H1 (cell line): ENCODE measurements at regions not wholly inside any gene's neighbourhood (a gene's known extent, or its start where the extent isn't known, plus 50 kb on each side); places are given as distances from the start of the nearest gene placed in this dataset.

Source experiments
- CTCF ChIA-PET: fragments of 300-600 bp; sonication (Branson Sonifier 250); formaldehyde crosslinking; loops from one replicate; lab custom pipeline; 2021; ENCODE audit not compliant: partially characterized antibody; lab: Charles Lee
- POLR2A ChIA-PET: fragments of 300-600 bp; sonication (Branson Sonifier 250); formaldehyde crosslinking; loops from one replicate; lab custom pipeline; 2021; ENCODE audit warnings: inconsistent platforms; ENCODE audit not compliant: partially characterized antibody; lab: Charles Lee
- DNase-seq, 2 experiments: peaks; one replicate each; pipeline versions ENCODE4 v3.0.0 to v3.0.0-alpha.2; 2010 to 2022; ENCODE audit warnings: low spot score in 2 of 2, low read depth in 1 of 2, mixed read lengths in 1 of 2
- FAIRE-seq: peaks from 2 replicates; lab custom pipeline; 2011; peaks lifted over from hg19 to GRCh38; lab: Jason Lieb, UNC
- H2AFZ ChIP-seq: 2 replicates; pipeline ENCODE4 v1.8.1; 2012; ENCODE audit warnings: low read length, inconsistent platforms
- H2AK5ac ChIP-seq: 2 replicates; pipeline ENCODE4 v1.6.1; 2013; ENCODE audit warnings: low read depth, low read length
- H2BK120ac ChIP-seq: replicated peaks from 2 replicates; pipeline ENCODE3; 2013; ENCODE audit warnings: low read depth, low read length, inconsistent platforms
- H2BK12ac ChIP-seq: 2 replicates; pipeline ENCODE4 v1.6.1; 2013; ENCODE audit warnings: low read depth, low read length
- H2BK15ac ChIP-seq: 2 replicates; pipeline ENCODE4 v1.6.1; 2013; ENCODE audit warnings: low read length
- H2BK20ac ChIP-seq: 2 replicates; pipeline ENCODE4 v1.6.1; 2013; ENCODE audit warnings: low read length
- H2BK5ac ChIP-seq: 2 replicates; pipeline ENCODE4 v1.6.1; 2013; ENCODE audit warnings: low read depth, low read length
- H3K14ac ChIP-seq: 2 replicates; pipeline ENCODE4 v1.6.1; 2013; ENCODE audit warnings: inconsistent platforms; ENCODE audit not compliant: insufficient read length
- H3K18ac ChIP-seq: 2 replicates; pipeline ENCODE4 v1.6.1; 2013; ENCODE audit warnings: low read length; ENCODE audit errors: extremely low read depth
- H3K23ac ChIP-seq: 2 replicates; pipeline ENCODE4 v1.6.1; 2013; ENCODE audit warnings: inconsistent platforms; ENCODE audit not compliant: insufficient read length
- H3K23me2 ChIP-seq: 2 replicates; pipeline ENCODE4 v1.6.1; 2013; ENCODE audit warnings: low read depth, low read length
- H3K27ac ChIP-seq: 2 replicates; pipeline ENCODE4 v1.6.1; 2011; ENCODE audit warnings: low read depth, low read length, inconsistent platforms
- H3K27me3 ChIP-seq, 4 experiments: replicated peaks in 1 of 4; 1 replicate in 1 of 4; 2 replicates in 3 of 4; pipeline versions ENCODE4 v1.6.1 to v1.8.1; 2011 to 2013; ENCODE audit warnings: low read length in 3 of 4, mild to moderate bottlenecking in 3 of 4, inconsistent platforms in 2 of 4, mixed read lengths in 2 of 4, moderate library complexity in 1 of 4; ENCODE audit not compliant: control insufficient read depth in 3 of 4, insufficient read depth in 3 of 4; ENCODE audit errors: extremely low read depth in 1 of 4
- H3K36me3 ChIP-seq, 4 experiments: 2 replicates each; pipeline versions ENCODE4 v1.6.1 to v1.8.1; 2011 to 2013; ENCODE audit warnings: mild to moderate bottlenecking in 4 of 4, low read length in 3 of 4, moderate library complexity in 2 of 4, control low read depth in 1 of 4, inconsistent platforms in 1 of 4; ENCODE audit not compliant: insufficient read depth in 4 of 4, control insufficient read depth in 2 of 4
- H3K4ac ChIP-seq: replicated peaks from 2 replicates; pipeline ENCODE3; 2013; ENCODE audit warnings: low read length, low read depth, mixed read lengths, inconsistent platforms; ENCODE audit not compliant: insufficient read length
- H3K4me1 ChIP-seq, 4 experiments: replicated peaks in 1 of 4; 1 replicate in 1 of 4; 2 replicates in 3 of 4; pipeline versions ENCODE4 v1.6.1 to v1.8.1; 2011 to 2013; ENCODE audit warnings: low read length in 3 of 4, inconsistent platforms in 2 of 4, mixed read lengths in 1 of 4; ENCODE audit not compliant: insufficient read depth in 4 of 4, control insufficient read depth in 3 of 4
- H3K4me2 ChIP-seq, 2 experiments: 2 replicates each; pipeline versions ENCODE4 v1.6.1 to v1.8.1; 2011 to 2013; ENCODE audit warnings: low read depth in 2 of 2, low read length in 2 of 2, control low read depth in 1 of 2, inconsistent platforms in 1 of 2, mild to moderate bottlenecking in 1 of 2; ENCODE audit not compliant: insufficient read depth in 1 of 2
- H3K4me3 ChIP-seq, 4 experiments: fragments of 200-600, 300-600 bp in 1 of 4; sonication (generic), shearing (Covaris generic), sonication (Bioruptor Twin) in 1 of 4; 2 replicates each; pipeline versions ENCODE4 v1.5.1 to v1.8.1; 2011 to 2016; ENCODE audit warnings: low read length in 4 of 4, low read depth in 3 of 4, control low read depth in 2 of 4, inconsistent platforms in 2 of 4, mild to moderate bottlenecking in 2 of 4, mixed read lengths in 1 of 4, moderate library complexity in 1 of 4; ENCODE audit not compliant: insufficient read depth in 2 of 4; ENCODE audit errors: extremely low read depth in 1 of 4
- H3K56ac ChIP-seq: replicated peaks from 2 replicates; pipeline ENCODE3; 2013; ENCODE audit warnings: low read depth, mild to moderate bottlenecking, mixed read lengths, low read length, inconsistent platforms; ENCODE audit not compliant: insufficient read length
- H3K79me1 ChIP-seq: 2 replicates; pipeline ENCODE4 v1.6.1; 2013; ENCODE audit warnings: low read depth, low read length, control low read depth
- H3K79me2 ChIP-seq, 2 experiments: 2 replicates each; pipeline versions ENCODE4 v1.6.1 to v1.8.1; 2012 to 2013; ENCODE audit warnings: low read length in 2 of 2, mild to moderate bottlenecking in 2 of 2, inconsistent platforms in 1 of 2; ENCODE audit not compliant: insufficient read depth in 2 of 2, control insufficient read depth in 1 of 2
- H3K9ac ChIP-seq, 4 experiments: replicated peaks in 1 of 4; 1 replicate in 1 of 4; 2 replicates in 3 of 4; pipeline versions ENCODE4 v1.6.1 to v1.8.1; 2011 to 2013; ENCODE audit warnings: low read depth in 3 of 4, low read length in 3 of 4, control low read depth in 2 of 4, mild to moderate bottlenecking in 2 of 4, moderate library complexity in 2 of 4, inconsistent platforms in 1 of 4; ENCODE audit errors: extremely low read depth in 1 of 4
- H3K9me3 ChIP-seq, 2 experiments: 2 replicates each; pipeline versions ENCODE4 v1.6.1 to v1.8.1; 2012 to 2013; ENCODE audit warnings: mild to moderate bottlenecking in 2 of 2, moderate library complexity in 2 of 2, control low read depth in 1 of 2, inconsistent platforms in 1 of 2, low read depth in 1 of 2, low read length in 1 of 2, mixed read lengths in 1 of 2; ENCODE audit not compliant: insufficient read depth in 2 of 2
- H4K20me1 ChIP-seq, 2 experiments: replicated peaks in 1 of 2; 2 replicates each; pipeline versions ENCODE3 to v1.8.1; 2011 to 2013; ENCODE audit warnings: inconsistent platforms in 2 of 2, low read length in 2 of 2, mild to moderate bottlenecking in 1 of 2; ENCODE audit not compliant: insufficient read depth in 2 of 2, control insufficient read depth in 1 of 2
- H4K5ac ChIP-seq: 2 replicates; pipeline ENCODE4 v1.6.1; 2013; ENCODE audit warnings: low read length, low read depth, mixed read lengths, inconsistent platforms; ENCODE audit not compliant: insufficient read length
- H4K8ac ChIP-seq: 2 replicates; pipeline ENCODE4 v1.8.0; 2013; ENCODE audit warnings: mild to moderate bottlenecking, moderate library complexity, low read length, inconsistent platforms; ENCODE audit not compliant: insufficient read depth; ENCODE audit errors: extremely low read depth
- H4K91ac ChIP-seq: replicated peaks from 2 replicates; pipeline ENCODE3; 2013; ENCODE audit warnings: low read length, mixed read lengths, inconsistent platforms; ENCODE audit not compliant: insufficient read length
- EZH2 ChIP-seq: fragments of 200-600 bp; sonication (generic); IDR thresholded peaks from 2 replicates; pipeline ENCODE4 v1.7.1; 2012; ENCODE audit warnings: low read depth, mild to moderate bottlenecking, moderate library complexity, low read length, inconsistent platforms; ENCODE audit not compliant: severe bottlenecking
- SP1 ChIP-seq: IDR thresholded peaks from 2 replicates; pipeline ENCODE4 v1.6.1; 2011; ENCODE audit warnings: low read depth, low read length
- TAF7 ChIP-seq: optimal IDR thresholded peaks from 2 replicates; pipeline ENCODE3; 2011; ENCODE audit warnings: low read depth, mild to moderate bottlenecking, inconsistent platforms, low read length, moderate library complexity, borderline replicate concordance
- TBP ChIP-seq: IDR thresholded peaks from 2 replicates; pipeline ENCODE4 v1.6.1; 2011; ENCODE audit warnings: low read depth, low read length, improper control_type of control experiment
- YY1 ChIP-seq: IDR thresholded peaks from 2 replicates; pipeline ENCODE4 v1.6.1; 2011; ENCODE audit warnings: low read depth, mild to moderate bottlenecking, low read length
- WGBS, 2 experiments: shearing (Covaris generic) in 1 of 2; methylation state at CpG; one replicate each; pipeline versions ENCODE4 v1.1.6 to v1.1.7; 2013 to 2015; ENCODE audit warnings: low lambda C conversion rate in 2 of 2, mixed read lengths in 2 of 2, inconsistent platforms in 1 of 2, low coverage in 1 of 2, missing lambda C conversion rate in 1 of 2; ENCODE audit not compliant: insufficient replicate concordance in 2 of 2, insufficient coverage in 1 of 2, insufficient read length in 1 of 2; ENCODE audit errors: extremely low coverage in 1 of 2, missing lambda C conversion rate in 1 of 2; 5-methylcytosine and 5-hydroxymethylcytosine counted together
- TF ChIP-seq, protein P1 (sequence below): IDR thresholded peaks from 2 replicates; pipeline ENCODE4 v1.6.1; 2011; ENCODE audit warnings: low read length, improper control_type of control experiment
- TF ChIP-seq, protein P2 (sequence below), 3 experiments: IDR thresholded peaks; 1 replicate in 2 of 3; 2 replicates in 1 of 3; pipeline versions ENCODE4 v1.5.1 to v1.6.1; 2011; ENCODE audit warnings: low read length in 3 of 3, mild to moderate bottlenecking in 3 of 3, inconsistent platforms in 2 of 3, low read depth in 1 of 3, moderate library complexity in 1 of 3; ENCODE audit not compliant: insufficient read depth in 1 of 3; ENCODE audit errors: control extremely low read depth in 1 of 3
- TF ChIP-seq, protein P3 (sequence below): IDR thresholded peaks from 2 replicates; pipeline ENCODE4 v1.6.1; 2012; ENCODE audit warnings: inconsistent platforms

DNA sequence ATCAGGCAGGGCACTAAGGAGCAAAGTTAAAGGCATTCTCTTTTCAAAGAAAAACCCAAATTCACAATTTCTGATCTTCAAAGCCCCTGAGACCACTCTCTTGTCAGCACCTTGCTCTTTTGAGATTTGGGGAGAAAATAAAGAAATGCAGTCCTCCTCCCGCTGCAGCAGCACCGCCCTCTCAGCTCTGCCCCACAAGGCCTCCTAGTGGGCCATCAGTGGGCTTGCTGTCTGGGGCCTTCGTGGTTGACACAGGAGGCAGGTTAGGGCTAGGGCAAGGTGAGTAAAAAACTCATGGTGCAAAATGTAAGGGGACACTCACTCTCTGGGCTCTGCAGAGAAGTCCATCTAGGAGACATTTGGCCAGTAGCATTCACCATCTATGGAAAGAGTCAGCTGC lies 67.4 kb upstream of the CTTNBP2NL start:
- FAIRE-seq, result no peak
- no peaks in the 10 kb centered on the region for H3K23me2 ChIP-seq
- H2AFZ ChIP-seq, result no peak overlapping the region
- no peak overlapping the region for H3K4ac ChIP-seq
- WGBS, 2 experiments, result 84% methylated on average over 3 of the region's 3 CpGs; no CpG with 5 or more reads in 1 of the 2 experiments
- H2BK20ac ChIP-seq, result no peak overlapping the region
- H3K4me3 ChIP-seq, result no peak overlapping the region
- H4K20me1 ChIP-seq, result no peaks in the 10 kb centered on the region
- ChIA-PET CTCF (interaction anchor here (0.6 to 2.5 kb wide), 6 partner anchors 8 to 49 kb away, joined by 3 to 9 read pairs (median 3); no protein-coding TSS in a partner anchor), POLR2A (no interaction called here)
- no peak overlapping the region for H4K5ac ChIP-seq
- no peaks in the 10 kb centered on the region for H3K9me3 ChIP-seq
- no peak overlapping the region for H2BK12ac ChIP-seq
- no peak overlapping the region for H4K8ac ChIP-seq
- H3K36me3 ChIP-seq, result no peaks in the 10 kb centered on the region
- no peaks in the 10 kb centered on the region; a peak in 1 of 7 replicates for H3K27me3 ChIP-seq
- DNase-seq, result no peak
- no peaks in the 10 kb centered on the region for H3K79me1 ChIP-seq
- H2BK120ac ChIP-seq, result no peak overlapping the region
- H3K14ac ChIP-seq, result no peak overlapping the region
- no peaks in the 10 kb centered on the region for H3K79me2 ChIP-seq
- no peak overlapping the region for H4K91ac ChIP-seq
- TF ChIP-seq TAF7 (no peak), YY1 (no peak), EZH2 (no peak), SP1 (no peak), TBP (no peak)
- TF ChIP-seq, protein P1, sequence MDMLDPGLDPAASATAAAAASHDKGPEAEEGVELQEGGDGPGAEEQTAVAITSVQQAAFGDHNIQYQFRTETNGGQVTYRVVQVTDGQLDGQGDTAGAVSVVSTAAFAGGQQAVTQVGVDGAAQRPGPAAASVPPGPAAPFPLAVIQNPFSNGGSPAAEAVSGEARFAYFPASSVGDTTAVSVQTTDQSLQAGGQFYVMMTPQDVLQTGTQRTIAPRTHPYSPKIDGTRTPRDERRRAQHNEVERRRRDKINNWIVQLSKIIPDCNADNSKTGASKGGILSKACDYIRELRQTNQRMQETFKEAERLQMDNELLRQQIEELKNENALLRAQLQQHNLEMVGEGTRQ, result no peak
- TF ChIP-seq, protein P2, sequence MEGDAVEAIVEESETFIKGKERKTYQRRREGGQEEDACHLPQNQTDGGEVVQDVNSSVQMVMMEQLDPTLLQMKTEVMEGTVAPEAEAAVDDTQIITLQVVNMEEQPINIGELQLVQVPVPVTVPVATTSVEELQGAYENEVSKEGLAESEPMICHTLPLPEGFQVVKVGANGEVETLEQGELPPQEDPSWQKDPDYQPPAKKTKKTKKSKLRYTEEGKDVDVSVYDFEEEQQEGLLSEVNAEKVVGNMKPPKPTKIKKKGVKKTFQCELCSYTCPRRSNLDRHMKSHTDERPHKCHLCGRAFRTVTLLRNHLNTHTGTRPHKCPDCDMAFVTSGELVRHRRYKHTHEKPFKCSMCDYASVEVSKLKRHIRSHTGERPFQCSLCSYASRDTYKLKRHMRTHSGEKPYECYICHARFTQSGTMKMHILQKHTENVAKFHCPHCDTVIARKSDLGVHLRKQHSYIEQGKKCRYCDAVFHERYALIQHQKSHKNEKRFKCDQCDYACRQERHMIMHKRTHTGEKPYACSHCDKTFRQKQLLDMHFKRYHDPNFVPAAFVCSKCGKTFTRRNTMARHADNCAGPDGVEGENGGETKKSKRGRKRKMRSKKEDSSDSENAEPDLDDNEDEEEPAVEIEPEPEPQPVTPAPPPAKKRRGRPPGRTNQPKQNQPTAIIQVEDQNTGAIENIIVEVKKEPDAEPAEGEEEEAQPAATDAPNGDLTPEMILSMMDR (IDR thresholded peaks at IDR 0.05; ENCODE audit: control extremely low read depth in 1 of 3, insufficient read depth in 1 of 3, low read depth in 1 of 3, low read length in 3 of 3), result peak in 1 of 3 experiments; percentile 11; a peak in 1 of 4 replicates
- TF ChIP-seq, protein P3, sequence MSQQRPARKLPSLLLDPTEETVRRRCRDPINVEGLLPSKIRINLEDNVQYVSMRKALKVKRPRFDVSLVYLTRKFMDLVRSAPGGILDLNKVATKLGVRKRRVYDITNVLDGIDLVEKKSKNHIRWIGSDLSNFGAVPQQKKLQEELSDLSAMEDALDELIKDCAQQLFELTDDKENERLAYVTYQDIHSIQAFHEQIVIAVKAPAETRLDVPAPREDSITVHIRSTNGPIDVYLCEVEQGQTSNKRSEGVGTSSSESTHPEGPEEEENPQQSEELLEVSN, result no peak
- TF ChIP-seq, all 59 proteins: peak for 1
- no peak overlapping the region for H2AK5ac ChIP-seq
- no peak overlapping the region for H3K9ac ChIP-seq
- H3K4me1 ChIP-seq, result peaks cover 0 to 2% (median 0%) of the 10 kb centered on the region in 4 experiments; a peak in 2 of 7 replicates
- no peak overlapping the region for H3K23ac ChIP-seq
- H3K18ac ChIP-seq, result no peak overlapping the region
- H3K4me2 ChIP-seq, result no peak overlapping the region
- no peak overlapping the region for H2BK5ac ChIP-seq
- no peak overlapping the region for H3K27ac ChIP-seq
- no peak overlapping the region for H3K56ac ChIP-seq
- no peak overlapping the region for H2BK15ac ChIP-seq
